Caki2 (cell line): ENCODE measurements at regions not wholly inside any gene's neighbourhood (a gene's known extent, or its start where the extent isn't known, plus 50 kb on each side); places are given as distances from the start of the nearest gene placed in this dataset.
A peak's percentile ranks its signal among the peaks of the same experiment; 100 is the strongest.

ENCODE experiments used
- DNase-seq: peaks from one replicate; pipeline ENCODE4 v3.0.0-alpha.2; 2015; ENCODE audit warnings: low read depth
- in situ Hi-C: cut with HindIII; loops from 2 replicates; pipeline ENCODE4 v1.10.0; 2016; ENCODE audit warnings: low sequenced_read_pairs, low pct_unique_long_range_greater_than_20kb, mixed read lengths

DNA sequence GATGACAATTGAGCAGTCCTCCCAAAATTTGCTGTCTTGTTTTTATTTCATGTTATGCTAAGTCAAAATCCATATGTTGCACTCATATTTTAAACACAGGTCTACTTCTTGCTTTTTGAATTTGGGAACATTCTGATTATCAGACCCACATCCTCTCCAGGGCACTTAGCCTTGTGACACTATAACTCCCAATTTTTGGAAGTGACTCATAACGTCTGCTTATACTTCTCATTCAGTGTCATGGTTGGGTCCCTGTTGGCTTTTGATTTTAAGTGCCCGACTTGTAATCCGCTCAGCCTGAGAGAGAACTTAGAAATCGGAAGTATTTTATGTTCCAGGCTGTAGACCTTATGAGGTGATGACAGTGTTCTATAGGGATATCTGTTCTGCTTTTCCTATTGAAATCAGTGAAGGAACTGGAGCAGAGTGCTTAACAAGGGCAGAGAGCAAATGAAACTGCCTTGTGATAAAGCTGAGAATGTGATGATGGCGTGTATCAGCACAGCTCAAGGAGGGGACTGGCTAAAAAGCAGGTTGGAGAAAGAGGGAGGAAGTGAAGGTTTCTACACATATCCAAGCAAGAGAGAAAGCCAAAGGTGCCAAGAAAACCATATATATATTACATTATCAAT is 136.0 kb downstream of the HLX start:
- in situ Hi-C loops, result no loop called here
- DNase-seq, result no peak

DNA sequence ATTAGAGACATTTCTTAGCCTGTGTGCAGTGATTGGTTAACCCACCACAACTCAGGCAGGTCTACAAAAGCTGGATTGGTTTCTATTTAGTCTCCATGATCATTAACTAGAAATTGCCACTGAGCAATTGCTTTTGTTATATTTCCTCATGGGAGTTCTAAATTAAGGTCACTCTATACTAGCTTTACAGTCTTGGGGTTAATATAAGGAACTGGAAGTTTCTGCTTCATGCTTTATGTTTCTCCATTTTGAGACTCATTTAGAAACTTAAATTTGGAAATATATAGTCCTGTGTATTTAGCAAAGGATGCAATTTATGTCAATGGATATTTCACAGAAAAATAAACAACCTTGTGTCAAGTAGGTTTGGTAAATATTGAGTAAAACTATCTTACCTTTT is 137.5 kb downstream of the HLX start:
- in situ Hi-C loops, result no loop called here
- DNase-seq, result no peak

DNA sequence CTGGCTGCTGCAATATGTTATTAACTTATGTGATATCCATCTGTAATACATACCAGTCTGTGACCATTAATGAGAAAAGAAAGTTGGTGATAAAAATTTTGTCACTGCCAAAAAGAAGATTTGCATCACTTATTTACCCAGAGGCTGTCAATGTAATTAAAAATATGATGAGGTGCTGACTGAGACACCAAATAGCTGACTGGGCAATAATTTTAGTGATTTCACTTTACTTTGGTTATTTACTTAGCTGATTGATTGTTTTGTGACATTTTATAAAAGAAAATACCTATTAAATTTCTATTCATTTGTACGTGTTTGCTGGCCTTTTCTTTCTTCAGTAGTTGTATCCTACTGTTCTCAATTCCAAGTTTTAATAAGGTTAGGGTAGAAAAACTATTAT is 139.2 kb downstream of the HLX start:
- in situ Hi-C loops, result no loop called here
- DNase-seq, result no peak

- DNase-seq, result no peak
- in situ Hi-C loops, result no loop called here
Measured at GRCh38 chr1:221022331-221022730, 143.1 kb downstream of the HLX start.

DNA sequence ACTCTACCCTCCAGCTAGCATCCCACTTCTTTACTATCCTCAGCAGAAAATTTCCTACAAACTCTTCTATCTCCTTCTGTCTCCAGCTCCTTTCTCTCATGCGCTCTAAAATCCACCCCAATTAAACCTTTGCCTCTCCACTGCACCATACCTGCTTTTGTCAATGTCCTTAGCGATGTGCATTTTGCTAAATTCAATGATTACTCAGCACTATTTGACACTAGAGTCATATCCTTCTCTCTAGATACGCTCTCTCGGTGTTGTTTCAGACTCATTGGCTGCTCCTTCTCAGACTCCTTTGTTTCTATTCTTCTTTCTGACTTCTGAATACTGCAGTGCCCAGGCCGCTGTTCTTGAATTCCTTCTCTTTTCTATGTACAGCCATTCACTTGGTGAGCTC is 144.2 kb downstream of the HLX start:
- in situ Hi-C loops, result no loop called here
- no peak for DNase-seq

DNA sequence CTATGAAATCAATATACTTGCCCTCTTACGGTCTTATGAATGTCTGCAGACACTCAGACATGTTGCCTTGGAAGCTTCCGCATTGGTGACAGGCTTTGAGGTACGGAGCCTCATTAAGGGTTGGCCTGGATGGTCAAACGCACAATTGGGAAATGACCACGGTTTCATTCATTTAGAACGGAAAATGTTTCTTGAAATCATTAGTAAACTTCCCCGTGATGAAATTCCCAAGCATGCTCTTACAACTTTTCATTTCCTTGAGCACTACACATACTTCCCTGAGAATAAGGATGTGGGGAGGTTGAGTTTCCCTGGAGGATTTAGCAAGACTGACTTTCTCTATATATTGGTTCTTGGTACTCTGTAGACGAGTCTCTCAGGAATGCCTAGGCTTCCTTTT is 146.3 kb downstream of the HLX start:
- DNase-seq, result no peak
- in situ Hi-C loops, result no loop called here

- in situ Hi-C loops, result no loop called here
- DNase-seq, result no peak
Measured at GRCh38 chr1:221025956-221026355, 146.7 kb downstream of the HLX start.

DNA sequence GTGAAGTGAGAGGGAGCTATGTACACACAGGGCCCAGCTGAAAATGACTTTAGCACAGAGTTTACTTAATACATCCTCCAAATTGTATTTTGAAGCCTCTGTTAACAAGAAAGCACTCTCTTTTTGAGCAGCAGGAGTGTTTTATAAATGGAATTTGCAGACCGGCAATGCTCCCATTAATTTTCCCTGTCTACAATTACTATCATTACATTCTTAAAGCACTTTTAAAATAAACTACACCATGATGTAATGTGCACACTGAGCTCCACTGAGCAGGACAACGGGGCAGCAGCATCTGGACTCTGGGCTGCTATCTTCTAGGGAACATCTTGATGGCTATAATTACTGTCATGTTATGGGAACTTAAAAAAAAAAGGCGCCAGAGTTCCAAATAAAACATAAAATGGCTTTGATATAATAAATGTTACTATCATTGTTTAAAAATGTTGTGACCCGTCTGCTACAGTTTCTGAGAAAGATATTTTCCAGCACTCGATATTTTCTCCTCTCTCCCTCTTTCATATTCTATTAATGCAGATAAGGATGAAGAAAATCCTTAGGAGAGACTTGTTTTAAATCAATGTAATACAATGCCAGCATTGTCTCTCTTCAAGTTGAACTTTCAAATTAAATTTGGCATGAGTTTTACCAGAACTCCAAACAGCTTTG is 150.9 kb downstream of the HLX start:
- no peak for DNase-seq
- in situ Hi-C loops, result no loop called here

DNA sequence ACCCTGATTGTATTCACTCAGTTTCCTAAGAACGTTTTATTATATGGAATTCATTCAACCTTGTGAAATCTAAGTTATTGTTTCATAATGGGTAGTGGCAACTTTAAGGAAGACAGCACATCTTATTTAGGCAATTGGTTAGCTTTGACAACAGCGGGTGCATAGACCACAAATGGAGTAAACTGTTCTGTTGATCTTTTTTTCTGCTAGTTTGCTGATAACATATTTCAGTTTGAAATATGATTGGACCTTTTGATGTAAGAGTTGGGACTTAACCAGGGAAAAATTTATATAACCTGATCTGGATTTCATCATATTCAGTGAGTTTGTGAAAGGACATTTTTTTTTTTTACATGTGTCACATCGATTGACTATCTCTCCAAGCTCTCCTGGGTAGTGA is 151.7 kb downstream of the HLX start:
- in situ Hi-C loops, result no loop called here
- DNase-seq, result no peak

- DNase-seq, result no peak
- in situ Hi-C loops, result no loop called here
Measured at GRCh38 chr1:221031458-221032203, 152.4 kb downstream of the HLX start.

GRCh38 chr1:221032204-221032585 is 153.0 kb downstream of the HLX start:
- in situ Hi-C loops, result no loop called here

DNA sequence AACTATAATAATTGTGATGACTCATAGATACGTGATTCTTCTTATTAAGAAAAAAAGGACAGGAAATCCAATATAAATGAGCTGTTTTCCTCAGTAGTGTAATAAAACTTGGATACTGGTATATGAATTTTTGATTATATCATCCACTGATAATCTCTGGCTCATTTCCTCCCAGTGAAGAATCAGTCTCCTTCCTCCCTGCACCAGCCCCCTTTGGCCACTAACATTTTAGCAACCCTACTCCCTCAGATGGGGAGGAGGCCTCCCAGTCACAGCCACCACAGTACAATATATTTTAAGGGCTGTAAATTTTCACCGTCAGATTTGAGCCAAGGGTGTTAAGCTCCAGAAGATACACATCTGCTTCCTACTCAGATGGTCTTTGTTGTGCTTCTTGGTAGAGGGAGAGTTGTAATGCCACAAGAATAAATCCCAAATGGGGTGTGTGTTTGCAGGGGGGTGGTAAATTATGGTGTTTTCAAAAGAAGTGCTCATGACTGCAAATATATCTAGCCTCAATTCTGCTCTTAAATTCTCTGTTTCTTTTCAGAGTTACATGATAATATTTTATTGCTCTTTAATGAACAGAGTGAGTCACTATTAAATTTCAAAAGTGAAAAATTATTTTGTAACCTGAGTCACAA is 153.5 kb downstream of the HLX start:
- in situ Hi-C loops, result no loop called here
- no peak for DNase-seq

More at GRCh38 chr1:221032204-221032585, 153.0 kb downstream of the HLX start:
- no peak for DNase-seq

DNA sequence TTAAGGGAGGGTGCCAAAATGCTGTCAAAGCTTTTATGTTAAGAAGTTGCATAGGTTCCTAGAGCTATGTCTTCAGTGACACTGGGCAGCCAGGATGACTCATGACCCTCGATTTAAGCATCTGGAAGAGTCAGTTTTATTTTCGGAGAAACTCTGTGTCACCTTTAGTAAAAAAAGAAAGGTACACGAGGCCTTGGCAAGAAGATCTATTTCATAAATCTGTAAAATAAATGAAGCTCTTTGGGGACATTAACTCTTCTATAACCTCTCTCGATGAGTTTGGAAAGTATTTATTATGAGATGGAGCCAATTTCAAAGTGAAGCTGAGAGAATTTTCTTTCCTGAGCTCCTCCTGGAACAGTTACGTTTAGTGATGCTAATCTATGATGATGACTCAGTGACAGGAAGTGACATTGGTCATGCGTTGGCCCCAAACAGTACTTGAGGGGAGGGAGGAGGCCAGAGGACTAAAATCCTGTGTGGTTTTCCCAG is 156.5 kb downstream of the HLX start:
- in situ Hi-C loops, result no loop called here
- peak; percentile 14 for DNase-seq

DNA sequence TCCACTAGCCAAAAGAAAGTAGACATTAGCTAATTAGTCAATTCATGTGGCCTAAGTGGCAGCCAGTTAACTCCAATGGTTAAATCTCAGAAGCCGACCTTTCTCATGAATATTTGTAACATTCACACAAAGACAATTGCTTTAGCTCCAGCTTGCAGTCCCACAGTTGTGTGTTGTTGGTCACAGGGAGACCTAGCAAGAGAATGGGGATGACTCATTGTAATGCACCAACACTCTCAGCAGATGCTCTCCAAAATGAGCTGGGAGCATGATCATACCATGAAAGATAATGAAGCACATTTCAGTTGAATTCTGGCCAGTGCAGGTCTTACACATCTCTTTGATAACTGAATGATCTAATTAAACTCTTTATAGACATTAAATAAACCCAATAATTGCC is 160.4 kb downstream of the HLX start:
- no peak for DNase-seq
- in situ Hi-C loops, result no loop called here

GRCh38 chr1:221040101-221040500 is 160.9 kb downstream of the HLX start:
- DNase-seq, result no peak
- in situ Hi-C loops, result no loop called here

DNA sequence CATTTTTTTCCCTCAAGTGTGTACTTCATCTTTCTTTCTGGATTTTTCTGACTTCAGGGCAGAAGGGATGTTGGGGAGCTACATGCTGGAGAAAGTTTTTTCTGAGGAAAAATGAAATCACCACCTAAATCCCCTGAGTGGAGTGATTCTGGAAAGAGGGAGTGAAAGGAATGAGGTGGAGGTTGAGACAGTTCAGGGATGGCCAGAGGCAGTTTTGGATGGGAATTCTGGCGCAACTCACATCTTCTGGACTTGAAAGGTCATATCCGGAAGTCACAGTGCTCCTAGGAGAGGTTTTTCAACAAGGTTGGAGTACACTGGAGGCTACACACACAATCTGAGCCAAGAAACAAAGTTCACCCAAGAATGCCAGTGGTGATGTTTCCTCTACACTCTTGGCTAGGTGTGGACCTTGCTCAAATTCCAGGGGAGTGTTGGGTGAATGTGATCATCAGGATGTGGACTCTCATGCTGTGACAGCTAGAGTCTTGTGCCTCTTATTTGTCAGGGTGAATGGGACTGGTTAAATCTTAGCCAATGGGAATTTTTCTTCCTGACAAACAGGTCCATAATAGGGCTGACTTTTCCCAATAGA is 161.5 kb downstream of the HLX start:
- in situ Hi-C loops, result no loop called here
- no peak for DNase-seq

DNA sequence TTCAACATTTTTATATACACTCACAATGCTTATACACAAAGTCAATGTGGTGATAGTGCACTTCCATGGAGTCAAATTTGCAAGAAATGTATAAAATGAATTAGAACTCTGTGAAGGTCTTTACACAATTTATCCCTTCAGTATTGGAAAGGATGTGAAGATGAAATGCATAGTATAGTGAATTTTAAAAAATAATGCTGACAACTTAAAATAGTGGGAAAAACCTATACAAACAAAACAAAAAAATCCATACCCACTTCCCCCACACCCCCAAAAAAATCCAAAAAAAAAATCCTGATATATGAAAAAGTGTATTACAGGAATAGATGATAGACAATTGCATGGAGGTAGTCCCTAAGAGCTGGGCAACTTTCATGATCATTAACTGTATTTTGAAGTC is 165.3 kb downstream of the HLX start:
- no peak for DNase-seq
- in situ Hi-C loops, result no loop called here

- no peak for DNase-seq
- in situ Hi-C loops, result no loop called here
Measured at GRCh38 chr1:221045151-221045550, 165.9 kb downstream of the HLX start.
